Loucy (cell line): ENCODE measurements at regions not wholly inside any gene's neighbourhood (a gene's known extent, or its start where the extent isn't known, plus 50 kb on each side); places are given as distances from the start of the nearest gene placed in this dataset.
A peak's percentile ranks its signal among the peaks of the same experiment; 100 is the strongest.

Source experiments
- CTCF ChIP-seq: fragments of 200-600 bp; sonication (generic); conservative IDR thresholded peaks from 2 replicates; pipeline ENCODE4 v1.5.1; 2014; ENCODE audit warnings: mild to moderate bottlenecking, antibody characterized with exemption, low read length
- EZH2phosphoT487 ChIP-seq: fragments of 200-600 bp; IDR thresholded peaks from 2 replicates; pipeline ENCODE4 v1.6.1; 2018; ENCODE audit warnings: antibody characterized with exemption, mild to moderate bottlenecking, moderate library complexity, borderline replicate concordance

DNA sequence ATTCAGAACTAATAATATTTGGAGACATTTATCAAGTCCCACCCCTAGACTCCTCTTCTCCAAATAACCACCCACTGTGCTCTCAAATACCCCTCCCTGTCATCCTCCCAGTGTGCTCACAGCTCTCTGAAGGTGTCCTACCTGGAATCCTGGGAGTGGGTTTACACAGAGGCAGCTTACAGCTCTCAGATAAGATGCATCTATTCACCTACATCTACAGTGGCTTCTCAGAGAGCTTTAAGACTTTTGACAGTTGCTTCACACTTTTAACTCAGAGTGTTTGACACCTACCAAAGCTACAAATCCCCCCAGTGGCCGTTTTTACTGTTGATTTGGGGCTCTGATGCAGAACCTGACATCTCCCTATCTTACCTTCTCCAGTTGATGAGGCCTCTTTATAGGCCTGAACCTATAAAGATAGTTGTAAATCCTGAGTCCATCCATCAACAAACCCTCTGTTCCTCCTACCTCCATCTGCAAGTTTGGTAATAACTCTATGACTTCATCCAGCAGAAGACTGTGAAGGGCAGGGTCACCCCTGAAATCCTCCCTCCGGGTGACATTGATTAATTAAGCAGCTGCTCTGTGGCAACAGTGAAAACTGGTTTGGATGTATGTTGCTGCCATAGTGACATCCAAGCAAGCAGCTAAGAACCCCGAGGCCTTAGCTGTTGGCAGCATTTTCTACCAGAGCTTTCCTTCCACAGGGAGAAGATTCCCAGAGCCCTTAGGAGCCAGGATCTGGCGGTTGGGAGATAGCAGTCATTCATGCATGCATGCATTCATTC is 226.1 kb upstream of the RREB1 start:
- TF ChIP-seq CTCF (peak; percentile 38; the same call in 1 of the 2 replicates), EZH2phosphoT487 (no peak)
